Thyroid gland (tissue), 4 donors: ENCODE measurements at regions not wholly inside any gene's neighbourhood (a gene's known extent, or its start where the extent isn't known, plus 50 kb on each side); places are given as distances from the start of the nearest gene placed in this dataset.

Experiments
- POLR2A ChIP-seq, 2 donors: fragments of 450-650 bp; IDR thresholded peaks; one replicate each; pipeline ENCODE4 v1.6.1; 2017; ENCODE audit warnings: antibody characterized with exemption in 2 of 2, mild to moderate bottlenecking in 2 of 2, moderate library complexity in 1 of 2
- TF ChIP-seq, protein P1 (sequence below), 6 experiments: fragments of 200-600 bp in 3 of 6; fragments of 450-650 bp in 3 of 6; sonication (generic) in 3 of 6; IDR thresholded peaks; one replicate each; pipeline ENCODE4 v1.5.1; 2016 to 2019; ENCODE audit warnings: antibody characterized with exemption in 6 of 6, mild to moderate bottlenecking in 2 of 6, inconsistent platforms in 1 of 6, moderate library complexity in 1 of 6

DNA sequence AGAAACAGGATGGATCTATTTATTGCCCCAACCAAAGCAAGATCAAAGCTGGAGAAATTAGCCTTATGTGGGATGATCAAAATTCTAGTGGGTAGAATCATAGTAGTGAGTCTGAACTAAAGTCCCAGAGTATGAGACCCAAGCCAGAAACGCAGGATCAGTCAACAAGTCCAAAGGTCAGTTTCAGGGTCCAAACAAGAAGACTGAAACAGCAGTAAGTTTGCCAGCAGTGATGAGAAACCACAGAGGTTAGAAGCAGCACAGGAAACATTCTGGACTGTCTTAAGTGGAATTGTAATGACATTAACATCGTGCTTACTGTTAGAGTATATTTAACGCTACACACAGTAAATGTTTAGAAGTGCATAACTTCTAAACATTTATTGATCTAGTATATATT, 251.0 kb downstream of the LRRIQ3 start:
- TF ChIP-seq POLR2A (IDR thresholded peaks at IDR 0.05), result no peak
- TF ChIP-seq, protein P1, sequence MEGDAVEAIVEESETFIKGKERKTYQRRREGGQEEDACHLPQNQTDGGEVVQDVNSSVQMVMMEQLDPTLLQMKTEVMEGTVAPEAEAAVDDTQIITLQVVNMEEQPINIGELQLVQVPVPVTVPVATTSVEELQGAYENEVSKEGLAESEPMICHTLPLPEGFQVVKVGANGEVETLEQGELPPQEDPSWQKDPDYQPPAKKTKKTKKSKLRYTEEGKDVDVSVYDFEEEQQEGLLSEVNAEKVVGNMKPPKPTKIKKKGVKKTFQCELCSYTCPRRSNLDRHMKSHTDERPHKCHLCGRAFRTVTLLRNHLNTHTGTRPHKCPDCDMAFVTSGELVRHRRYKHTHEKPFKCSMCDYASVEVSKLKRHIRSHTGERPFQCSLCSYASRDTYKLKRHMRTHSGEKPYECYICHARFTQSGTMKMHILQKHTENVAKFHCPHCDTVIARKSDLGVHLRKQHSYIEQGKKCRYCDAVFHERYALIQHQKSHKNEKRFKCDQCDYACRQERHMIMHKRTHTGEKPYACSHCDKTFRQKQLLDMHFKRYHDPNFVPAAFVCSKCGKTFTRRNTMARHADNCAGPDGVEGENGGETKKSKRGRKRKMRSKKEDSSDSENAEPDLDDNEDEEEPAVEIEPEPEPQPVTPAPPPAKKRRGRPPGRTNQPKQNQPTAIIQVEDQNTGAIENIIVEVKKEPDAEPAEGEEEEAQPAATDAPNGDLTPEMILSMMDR (IDR thresholded peaks at IDR 0.05), result no peak
